Uterus (tissue), 2 donors: ENCODE measurements at regions not wholly inside any gene's neighbourhood (a gene's known extent, or its start where the extent isn't known, plus 50 kb on each side); places are given as distances from the start of the nearest gene placed in this dataset.

Experiments
- CTCF ChIP-seq, 4 experiments: fragments of 200-600 bp in 2 of 4; fragments of 450-650 bp in 2 of 4; sonication (generic) in 2 of 4; IDR thresholded peaks; one replicate each; pipeline ENCODE4 v1.5.1; 2016 to 2019; ENCODE audit warnings: antibody characterized with exemption in 4 of 4, mild to moderate bottlenecking in 2 of 4, moderate library complexity in 1 of 4
- POLR2A ChIP-seq, 2 donors: fragments of 450-650 bp; IDR thresholded peaks; one replicate each; pipeline ENCODE4 v1.6.1; 2016; ENCODE audit warnings: antibody characterized with exemption in 2 of 2, mild to moderate bottlenecking in 1 of 2, moderate library complexity in 1 of 2

DNA sequence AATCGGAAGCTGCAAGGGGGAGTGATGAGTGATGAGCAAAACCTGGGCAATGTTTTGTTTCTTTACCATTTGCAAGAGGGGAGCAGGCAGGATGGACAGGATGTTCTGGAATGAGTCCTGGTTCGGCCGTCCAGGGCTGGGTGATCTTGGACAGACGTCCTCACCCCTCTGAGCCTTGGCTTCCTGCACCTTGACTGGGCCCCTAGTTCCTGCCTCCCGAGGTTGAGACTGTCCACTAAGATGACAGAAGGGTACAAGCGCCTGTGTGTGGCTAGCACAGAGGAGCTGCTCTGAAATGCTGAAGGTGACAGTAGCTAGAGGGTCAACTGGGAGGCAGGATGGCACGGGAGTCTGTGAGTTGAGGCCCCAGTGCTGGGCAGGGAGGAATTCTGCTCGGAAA is 306.2 kb downstream of the MN1 start:
- TF ChIP-seq POLR2A (IDR thresholded peaks at IDR 0.05): no peak
- TF ChIP-seq CTCF (IDR thresholded peaks at IDR 0.05): no peak
